HEK293T (cell line): ENCODE measurements at regions not wholly inside any gene's neighbourhood (a gene's known extent, or its start where the extent isn't known, plus 50 kb on each side); places are given as distances from the start of the nearest gene placed in this dataset.
"Not testable (repeated sequence)": the region's sequence is repeated elsewhere in the genome, so short reads cannot be mapped to it uniquely, and the experiment has no call there.

Experiments
- CTCF ChIA-PET: fragments of 350-600 bp; formaldehyde crosslinking; extraction: SDS; loops from one replicate; lab custom pipeline; 2021; ENCODE audit warnings: antibody characterized with exemption, inconsistent platforms; lab: Yijun Ruan, JAX
- POLR2A ChIA-PET: fragments of 350-600 bp; formaldehyde crosslinking; extraction: SDS; loops from one replicate; lab custom pipeline; 2020; ENCODE audit warnings: antibody characterized with exemption, inconsistent platforms; lab: Yijun Ruan, JAX
- DNase-seq: peaks from one replicate; pipeline ENCODE4 v3.0.0; 2012; ENCODE audit warnings: mixed read lengths; ENCODE audit errors: extremely low spot score
- ARNT ChIP-seq: fragments of 450-650 bp; IDR thresholded peaks from 2 replicates; pipeline ENCODE4 v1.6.1; 2017; ENCODE audit warnings: mild to moderate bottlenecking
- BHLHE40 ChIP-seq: fragments of 450-650 bp; IDR thresholded peaks from 2 replicates; pipeline ENCODE4 v1.6.1; 2016; ENCODE audit warnings: mild to moderate bottlenecking, moderate library complexity, borderline replicate concordance
- CTBP1 ChIP-seq: fragments of 450-650 bp; IDR thresholded peaks from 2 replicates; pipeline ENCODE4 v1.6.1; 2016; ENCODE audit warnings: borderline replicate concordance
- ELF4 ChIP-seq: fragments of 450-650 bp; IDR thresholded peaks from 2 replicates; pipeline ENCODE4 v1.6.1; 2017; ENCODE audit warnings: antibody characterized with exemption
- FOXA1 ChIP-seq: fragments of 450-650 bp; IDR thresholded peaks from 2 replicates; pipeline ENCODE4 v1.6.1; 2016; ENCODE audit warnings: mild to moderate bottlenecking
- FOXK2 ChIP-seq: fragments of 450-650 bp; IDR thresholded peaks from 2 replicates; pipeline ENCODE4 v1.6.1; 2016; ENCODE audit warnings: mild to moderate bottlenecking
- FOXM1 ChIP-seq: fragments of 450-650 bp; IDR thresholded peaks from 2 replicates; pipeline ENCODE4 v1.6.1; 2017; ENCODE audit warnings: mild to moderate bottlenecking, borderline replicate concordance
- HDGF ChIP-seq: fragments of 450-650 bp; IDR thresholded peaks from 2 replicates; pipeline ENCODE4 v1.6.1; 2017; ENCODE audit warnings: antibody characterized with exemption, borderline replicate concordance
- L3MBTL2 ChIP-seq: fragments of 450-650 bp; conservative IDR thresholded peaks from 2 replicates; pipeline ENCODE4 v1.6.1; 2016; ENCODE audit warnings: mild to moderate bottlenecking
- LEF1 ChIP-seq: fragments of 450-650 bp; IDR thresholded peaks from 2 replicates; pipeline ENCODE4 v1.6.1; 2017; ENCODE audit warnings: mild to moderate bottlenecking, borderline replicate concordance
- NFRKB ChIP-seq: fragments of 450-650 bp; IDR thresholded peaks from 2 replicates; pipeline ENCODE4 v1.6.1; 2016; ENCODE audit warnings: mild to moderate bottlenecking, moderate library complexity
- PKNOX1 ChIP-seq: fragments of 450-650 bp; IDR thresholded peaks from 2 replicates; pipeline ENCODE4 v1.6.1; 2016
- SP1 ChIP-seq: fragments of 450-650 bp; IDR thresholded peaks from 2 replicates; pipeline ENCODE4 v1.6.1; 2017
- SUZ12 ChIP-seq: fragments of 450-650 bp; IDR thresholded peaks from 2 replicates; pipeline ENCODE4 v1.6.1; 2016; ENCODE audit warnings: mild to moderate bottlenecking
- TARDBP ChIP-seq: fragments of 450-650 bp; IDR thresholded peaks from 2 replicates; pipeline ENCODE4 v1.6.1; 2016
- ZNF384 ChIP-seq: fragments of 450-650 bp; IDR thresholded peaks from 2 replicates; pipeline ENCODE4 v1.6.1; 2016

- POLR2A ChIA-PET: no interaction called here
- DNase-seq: no peak
- CTCF ChIA-PET: no interaction called here
- no peak for TF ChIP-seq L3MBTL2
- no peak for TF ChIP-seq SP1
- TF ChIP-seq LEF1: no peak
- no peak for TF ChIP-seq ELF4
- TF ChIP-seq FOXK2: no peak
- no peak for TF ChIP-seq NFRKB
- no peak for TF ChIP-seq SUZ12
- no peak for TF ChIP-seq TARDBP
- TF ChIP-seq HDGF: no peak
- TF ChIP-seq ZNF384: no peak
- no peak for TF ChIP-seq FOXA1
- no peak for TF ChIP-seq PKNOX1
- no peak for TF ChIP-seq CTBP1
- TF ChIP-seq ARNT: no peak
- no peak for TF ChIP-seq BHLHE40
- no peak for TF ChIP-seq FOXM1
Measured at GRCh38 chr16:25571712-25572111, 120.0 kb upstream of the HS3ST4 start.

- ChIA-PET POLR2A (no interaction called here), CTCF (no interaction called here)
- no peak for DNase-seq
- TF ChIP-seq SP1 (no peak), ZNF384 (no peak), TARDBP (no peak), LEF1 (no peak), HDGF (no peak), SUZ12 (no peak), FOXM1 (no peak), NFRKB (no peak), CTBP1 (no peak)
Measured at GRCh38 chr16:25570131-25570530, 121.6 kb upstream of the HS3ST4 start.

GRCh38 chr16:25568991-25569390 lies 122.8 kb upstream of the HS3ST4 start:
- DNase-seq: no peak
- CTCF ChIA-PET: no interaction called here
- POLR2A ChIA-PET: no interaction called here
- TF ChIP-seq ZNF384 (no peak), SP1 (no peak), FOXA1 (no peak), LEF1 (no peak), HDGF (no peak), BHLHE40 (no peak), TARDBP (no peak), CTBP1 (no peak), FOXK2 (no peak), ELF4 (no peak), PKNOX1 (no peak), FOXM1 (no peak), NFRKB (no peak)

GRCh38 chr16:25566183-25566582 lies 125.6 kb upstream of the HS3ST4 start:
- DNase-seq: no peak

GRCh38 chr16:25563700-25564099 lies 128.1 kb upstream of the HS3ST4 start:
- TF ChIP-seq ZNF384: no peak
- TF ChIP-seq PKNOX1: no peak
- TF ChIP-seq HDGF: no peak
- no peak for TF ChIP-seq SP1
- TF ChIP-seq ELF4: no peak
- no peak for TF ChIP-seq FOXA1
- no peak for TF ChIP-seq FOXM1
- TF ChIP-seq BHLHE40: no peak
- TF ChIP-seq TARDBP: no peak
- no peak for TF ChIP-seq FOXK2
- no peak for TF ChIP-seq L3MBTL2
- no peak for TF ChIP-seq NFRKB
- TF ChIP-seq ARNT: no peak
- TF ChIP-seq LEF1: no peak
- no peak for TF ChIP-seq CTBP1
- no peak for TF ChIP-seq SUZ12
- no peak for DNase-seq
- ChIA-PET POLR2A (no interaction called here), CTCF (no interaction called here)

More at GRCh38 chr16:25566183-25566582, 125.6 kb upstream of the HS3ST4 start:
- POLR2A ChIA-PET: no interaction called here
- TF ChIP-seq BHLHE40 (no peak), PKNOX1 (no peak), HDGF (no peak), SP1 (no peak), FOXA1 (no peak), ELF4 (no peak), TARDBP (no peak)
- CTCF ChIA-PET: no interaction called here

- POLR2A ChIA-PET, CTCF ChIA-PET, DNase-seq: not testable (repeated sequence)
Measured at GRCh38 chr16:25561723-25562122, 130.0 kb upstream of the HS3ST4 start.

- POLR2A ChIA-PET, CTCF ChIA-PET, DNase-seq: not testable (repeated sequence)
Measured at GRCh38 chr16:25556968-25557312, 134.8 kb upstream of the HS3ST4 start.

GRCh38 chr16:25556289-25556967 lies 135.3 kb upstream of the HS3ST4 start:
- DNase-seq, CTCF ChIA-PET, POLR2A ChIA-PET: not testable (repeated sequence)
